ENCODE measurements at regions not wholly inside any gene's neighbourhood (a gene's known extent, or its start where the extent isn't known, plus 50 kb on each side); places are given as distances from the start of the nearest gene placed in this dataset.

DNA sequence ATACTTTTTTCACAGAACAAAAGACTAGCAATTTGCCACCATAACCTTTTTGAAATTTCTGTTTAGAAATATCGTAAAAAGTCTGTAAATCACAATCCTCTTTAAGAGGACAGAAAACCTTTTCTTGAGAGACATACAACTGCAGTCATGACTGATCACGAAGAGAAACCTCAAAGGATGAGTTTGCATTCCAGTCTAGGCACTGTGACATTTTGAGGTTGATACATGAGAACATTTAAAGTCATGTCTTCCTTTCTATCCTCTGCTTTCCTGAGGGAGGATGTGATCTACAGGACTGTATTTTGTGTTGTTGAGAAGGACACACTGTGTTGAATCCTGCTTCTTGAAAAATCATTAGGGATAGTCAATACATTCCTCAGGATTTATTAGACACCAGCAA lies 476.7 kb upstream of the CCDC179 start:
- H3K9ac ChIP-seq = no peak overlapping the region
- H3K9me3 Mint-ChIP-seq = no peaks in the 10 kb centered on the region
- H3K27ac Mint-ChIP-seq = no peak overlapping the region
- H3K4me1 Mint-ChIP-seq = no peaks in the 10 kb centered on the region
- H3K4me2 ChIP-seq = no peak overlapping the region
- H3K9me3 ChIP-seq (ENCODE audit: low read depth) = no peaks in the 10 kb centered on the region
- no peaks in the 10 kb centered on the region for H3K79me2 ChIP-seq (ENCODE audit: low read depth)
- H3K27me3 ChIP-seq = no peaks in the 10 kb centered on the region
- no peaks in the 10 kb centered on the region for H3K4me1 ChIP-seq
- H4K20me1 ChIP-seq (ENCODE audit: low read depth) = no peaks in the 10 kb centered on the region
- no peaks in the 10 kb centered on the region for H3K36me3 ChIP-seq
- no peak overlapping the region for H3K4me3 ChIP-seq
- no peak for DNase-seq (ENCODE audit: low spot score)
- H3K27me3 Mint-ChIP-seq (ENCODE audit: insufficient read depth, low read depth) = no peaks in the 10 kb centered on the region
- no peaks in the 10 kb centered on the region for H3K36me3 Mint-ChIP-seq
- no peaks in the 10 kb centered on the region for H3F3A ChIP-seq (ENCODE audit: low read depth)
- TF ChIP-seq, protein P1, sequence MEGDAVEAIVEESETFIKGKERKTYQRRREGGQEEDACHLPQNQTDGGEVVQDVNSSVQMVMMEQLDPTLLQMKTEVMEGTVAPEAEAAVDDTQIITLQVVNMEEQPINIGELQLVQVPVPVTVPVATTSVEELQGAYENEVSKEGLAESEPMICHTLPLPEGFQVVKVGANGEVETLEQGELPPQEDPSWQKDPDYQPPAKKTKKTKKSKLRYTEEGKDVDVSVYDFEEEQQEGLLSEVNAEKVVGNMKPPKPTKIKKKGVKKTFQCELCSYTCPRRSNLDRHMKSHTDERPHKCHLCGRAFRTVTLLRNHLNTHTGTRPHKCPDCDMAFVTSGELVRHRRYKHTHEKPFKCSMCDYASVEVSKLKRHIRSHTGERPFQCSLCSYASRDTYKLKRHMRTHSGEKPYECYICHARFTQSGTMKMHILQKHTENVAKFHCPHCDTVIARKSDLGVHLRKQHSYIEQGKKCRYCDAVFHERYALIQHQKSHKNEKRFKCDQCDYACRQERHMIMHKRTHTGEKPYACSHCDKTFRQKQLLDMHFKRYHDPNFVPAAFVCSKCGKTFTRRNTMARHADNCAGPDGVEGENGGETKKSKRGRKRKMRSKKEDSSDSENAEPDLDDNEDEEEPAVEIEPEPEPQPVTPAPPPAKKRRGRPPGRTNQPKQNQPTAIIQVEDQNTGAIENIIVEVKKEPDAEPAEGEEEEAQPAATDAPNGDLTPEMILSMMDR (IDR thresholded peaks at IDR 0.05) = no peak
- TF ChIP-seq EZH2phosphoT487 (IDR thresholded peaks at IDR 0.05) (no peak), EZH2 (IDR thresholded peaks at IDR 0.05) (no peak)
- no peak overlapping the region for H2AFZ ChIP-seq (replicated peaks)
- no peak overlapping the region for H3K27ac ChIP-seq
- H3K4me3 Mint-ChIP-seq = no peak overlapping the region

DNA sequence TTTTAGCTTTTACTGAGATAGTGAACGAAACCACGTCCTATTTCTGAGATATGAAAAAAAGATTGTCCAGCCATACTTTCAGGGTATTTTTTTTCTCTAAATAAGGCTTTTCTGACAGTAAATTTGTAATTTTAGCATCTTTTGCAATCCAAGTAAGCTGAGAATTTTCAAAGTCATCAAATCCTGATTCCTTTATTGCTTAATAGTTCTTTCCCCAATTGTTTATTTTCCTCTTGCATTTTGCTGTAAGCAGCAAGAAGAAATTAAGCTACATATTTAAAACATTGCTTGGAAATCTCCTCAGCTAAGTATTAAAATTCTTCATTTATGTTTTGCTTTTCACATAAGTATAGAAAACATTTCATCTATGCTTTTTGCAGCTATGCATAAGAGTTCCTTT lies 493.3 kb upstream of the CCDC179 start:
- H3K9me3 Mint-ChIP-seq = peaks cover 2% of the 10 kb centered on the region
- H3K36me3 Mint-ChIP-seq = no peaks in the 10 kb centered on the region
- H3K79me2 ChIP-seq (ENCODE audit: low read depth) = no peaks in the 10 kb centered on the region
- no peak overlapping the region for H3K27ac ChIP-seq
- no peak overlapping the region for H3K27ac Mint-ChIP-seq
- H3K4me1 ChIP-seq = no peaks in the 10 kb centered on the region
- no peaks in the 10 kb centered on the region for H3K27me3 Mint-ChIP-seq (ENCODE audit: insufficient read depth, low read depth)
- H2AFZ ChIP-seq (replicated peaks) = no peak overlapping the region
- no peaks in the 10 kb centered on the region for H3K27me3 ChIP-seq
- no peaks in the 10 kb centered on the region for H3F3A ChIP-seq (ENCODE audit: low read depth)
- H3K4me1 Mint-ChIP-seq = no peaks in the 10 kb centered on the region
- H3K9me3 ChIP-seq (ENCODE audit: low read depth) = no peaks in the 10 kb centered on the region
- DNase-seq (ENCODE audit: low spot score) = no peak
- TF ChIP-seq EZH2phosphoT487 (IDR thresholded peaks at IDR 0.05) = no peak
- TF ChIP-seq, protein P1 (IDR thresholded peaks at IDR 0.05) = no peak
- no peak overlapping the region for H3K9ac ChIP-seq
- no peak overlapping the region for H3K4me3 ChIP-seq
- no peaks in the 10 kb centered on the region for H4K20me1 ChIP-seq (ENCODE audit: low read depth)
- H3K4me2 ChIP-seq = no peak overlapping the region
- no peak overlapping the region for H3K4me3 Mint-ChIP-seq
- H3K36me3 ChIP-seq = no peaks in the 10 kb centered on the region

- H3K27ac Mint-ChIP-seq = no peak overlapping the region
- no peak overlapping the region for H3K4me3 Mint-ChIP-seq
- no peaks in the 10 kb centered on the region for H3F3A ChIP-seq (ENCODE audit: low read depth)
These were observed 499.0 kb upstream of the CCDC179 start for GRCh38 chr11:23359297-23359696.

More at GRCh38 chr11:23359297-23359696, 499.0 kb upstream of the CCDC179 start:
- H3K27me3 Mint-ChIP-seq (ENCODE audit: insufficient read depth, low read depth) = peaks cover 5% of the 10 kb centered on the region
- no peaks in the 10 kb centered on the region for H3K27me3 ChIP-seq
- no peak overlapping the region for H3K4me3 ChIP-seq
- H3K4me1 ChIP-seq = no peaks in the 10 kb centered on the region
- no peak for DNase-seq (ENCODE audit: low spot score)
- H3K9ac ChIP-seq = no peak overlapping the region
- H2AFZ ChIP-seq (replicated peaks) = no peak overlapping the region
- no peaks in the 10 kb centered on the region for H3K36me3 Mint-ChIP-seq
- no peaks in the 10 kb centered on the region for H3K79me2 ChIP-seq (ENCODE audit: low read depth)
- peaks cover 3% of the 10 kb centered on the region for H3K4me1 Mint-ChIP-seq
- no peak overlapping the region for H3K27ac ChIP-seq
- no peak overlapping the region for H3K4me2 ChIP-seq
- H3K9me3 Mint-ChIP-seq = no peaks in the 10 kb centered on the region
- no peaks in the 10 kb centered on the region for H4K20me1 ChIP-seq (ENCODE audit: low read depth)
- H3K36me3 ChIP-seq = no peaks in the 10 kb centered on the region
- H3K9me3 ChIP-seq (ENCODE audit: low read depth) = no peaks in the 10 kb centered on the region
- TF ChIP-seq EZH2 (IDR thresholded peaks at IDR 0.05) (no peak), EZH2phosphoT487 (IDR thresholded peaks at IDR 0.05) (no peak)
- TF ChIP-seq, protein P1 (IDR thresholded peaks at IDR 0.05) = no peak

Measured in neural progenitor cell (in vitro differentiated cells).